GM21423 (cell line): ENCODE measurements at regions not wholly inside any gene's neighbourhood (a gene's known extent, or its start where the extent isn't known, plus 50 kb on each side); places are given as distances from the start of the nearest gene placed in this dataset.

Source experiments
- ATAC-seq: cut with Tn5 transposase; IDR thresholded peaks from one replicate; pipeline ENCODE4 v1.9.1; 2021; ENCODE audit warnings: mild to moderate bottlenecking, moderate library complexity; ENCODE audit not compliant: unreplicated experiment

DNA sequence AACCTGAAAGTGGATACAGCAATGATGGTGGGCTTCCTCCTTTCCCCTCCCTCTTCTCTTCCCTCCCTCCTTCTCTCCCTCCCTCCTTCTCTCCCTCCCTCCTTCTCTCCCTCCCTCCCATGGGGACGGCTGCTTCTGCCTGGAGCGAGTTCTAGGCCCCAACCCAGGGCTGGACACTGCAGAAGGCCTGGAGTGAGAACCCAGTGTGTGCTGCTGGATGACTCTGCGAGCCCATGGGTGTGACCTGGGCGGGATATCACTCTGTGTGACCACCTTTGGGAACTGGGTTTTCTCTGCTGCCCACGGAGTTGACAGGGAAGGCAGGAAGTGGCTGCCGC lies 242.6 kb upstream of the GSE1 start:
- ATAC-seq, result no peak

- no peak for ATAC-seq
Measured at GRCh38 chr16:85370881-85371651, 242.1 kb upstream of the GSE1 start.

DNA sequence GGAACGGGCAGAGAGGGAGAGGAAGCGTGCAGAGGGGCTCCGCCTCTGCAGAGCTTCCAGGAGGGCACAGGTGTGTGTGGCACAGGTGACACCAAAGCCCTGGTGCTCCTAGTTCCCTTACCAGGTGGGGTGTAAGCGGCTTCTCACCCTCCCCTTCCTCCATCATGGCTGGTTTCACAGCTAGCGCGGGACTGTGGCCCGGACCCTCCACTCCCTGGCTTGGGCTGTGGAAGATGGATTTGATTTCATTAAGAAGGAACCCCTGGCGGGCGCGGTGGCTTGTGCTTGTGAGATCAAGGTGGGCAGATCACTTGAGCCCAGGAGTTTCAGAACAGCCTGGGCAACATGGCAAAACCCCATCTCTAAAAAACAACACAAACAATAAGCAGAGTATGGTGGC lies 241.2 kb upstream of the GSE1 start:
- no peak for ATAC-seq

DNA sequence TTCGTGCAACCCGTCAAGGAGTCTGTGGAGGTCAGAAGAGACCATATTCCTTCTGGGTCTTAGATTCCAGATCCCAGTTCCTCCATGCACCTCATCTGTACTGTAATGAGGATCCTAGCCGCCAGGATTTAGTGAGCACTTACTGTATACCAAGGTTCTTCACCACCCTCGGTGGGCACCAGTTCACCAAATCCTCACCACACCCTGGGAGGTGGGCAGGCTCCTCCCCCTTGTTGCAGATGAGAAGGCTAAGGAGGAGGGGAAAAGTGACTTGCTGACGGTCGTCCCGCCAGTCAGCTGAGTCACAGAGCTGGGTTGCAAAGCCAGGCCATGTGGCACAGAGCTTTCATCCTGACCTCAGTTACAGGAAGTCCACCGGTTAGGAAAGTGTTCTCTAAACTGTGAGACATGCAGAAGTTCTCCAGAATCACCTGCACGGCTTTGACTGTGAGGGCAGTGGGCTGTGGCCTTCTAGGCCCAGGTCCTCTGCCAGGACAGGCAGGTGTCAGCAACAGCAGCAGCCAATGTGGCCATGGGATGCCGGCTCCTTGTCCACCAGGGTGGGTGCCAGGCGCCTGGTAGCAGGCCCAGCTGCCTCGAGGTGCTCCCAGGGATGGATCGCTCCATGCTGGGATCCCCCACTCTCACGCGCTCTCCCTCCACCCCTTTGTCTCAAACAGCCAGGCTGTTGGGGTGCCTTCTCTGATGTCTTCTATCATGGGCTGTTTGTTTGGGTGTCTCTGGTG lies 240.3 kb upstream of the GSE1 start:
- ATAC-seq, result no peak

DNA sequence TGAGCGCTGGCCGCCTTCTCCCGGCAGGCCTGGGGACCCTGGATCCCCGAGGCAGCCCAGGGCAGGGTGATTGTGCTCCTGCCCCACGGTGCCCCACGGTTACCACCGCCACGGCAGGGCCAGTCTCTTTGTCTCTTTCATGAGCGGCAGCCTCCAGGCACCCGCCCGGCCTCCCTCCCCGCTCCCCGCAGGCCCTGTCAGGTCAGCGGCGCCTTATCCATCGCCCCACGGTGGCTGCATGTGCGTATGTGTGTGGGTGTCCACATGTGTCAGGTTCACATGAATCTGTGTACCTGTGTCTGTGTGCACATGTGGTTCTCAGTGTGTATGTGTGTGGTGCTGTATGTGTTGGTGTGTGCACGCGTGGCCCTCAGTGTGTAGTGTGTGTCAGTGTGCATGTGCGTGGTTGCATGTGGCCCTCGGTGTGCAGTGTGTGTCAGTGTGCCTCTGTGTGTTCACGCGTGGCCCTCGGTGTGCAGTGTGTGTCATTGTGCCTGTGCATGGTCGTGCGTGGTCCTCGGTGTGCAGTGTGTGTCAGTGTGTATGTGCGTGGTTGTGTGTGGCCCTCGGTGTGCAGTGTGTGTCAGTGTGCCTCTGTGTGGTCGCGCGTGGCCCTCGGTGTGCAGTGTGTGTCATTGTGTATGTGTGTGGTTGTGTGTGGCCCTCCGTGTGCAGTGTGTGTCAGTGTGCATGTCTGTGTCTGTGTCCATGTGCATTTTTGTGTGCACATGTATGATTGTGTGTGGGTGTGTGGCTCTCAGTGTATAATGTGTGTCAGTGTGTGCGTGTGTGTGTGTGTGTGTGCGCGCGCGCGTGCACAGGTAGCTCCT lies 239.2 kb upstream of the GSE1 start:
- no peak for ATAC-seq

GRCh38 chr16:85374571-85374872 lies 238.6 kb upstream of the GSE1 start:
- no peak for ATAC-seq

DNA sequence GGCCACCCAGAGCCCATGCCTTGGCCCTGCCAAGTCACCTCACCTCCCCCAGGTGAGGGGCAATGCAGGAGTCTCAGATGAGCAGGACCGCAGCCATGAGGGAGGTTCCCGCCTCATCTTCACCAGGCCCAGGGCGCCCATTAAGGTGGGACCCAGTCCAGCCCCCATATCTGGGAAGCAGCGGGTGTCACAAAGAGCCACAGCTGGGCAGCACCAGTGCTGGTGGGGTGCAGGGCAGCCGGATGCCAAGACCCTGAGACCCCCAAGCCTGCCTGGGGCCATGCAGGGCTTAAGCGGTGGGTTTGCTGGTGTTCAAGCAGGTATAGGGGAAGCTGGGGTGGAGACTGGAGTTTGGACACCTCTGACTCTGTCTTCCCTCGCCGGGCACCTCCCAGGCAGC lies 237.8 kb upstream of the GSE1 start:
- no peak for ATAC-seq

- no peak for ATAC-seq
Measured at GRCh38 chr16:85376292-85377095, 236.6 kb upstream of the GSE1 start.

DNA sequence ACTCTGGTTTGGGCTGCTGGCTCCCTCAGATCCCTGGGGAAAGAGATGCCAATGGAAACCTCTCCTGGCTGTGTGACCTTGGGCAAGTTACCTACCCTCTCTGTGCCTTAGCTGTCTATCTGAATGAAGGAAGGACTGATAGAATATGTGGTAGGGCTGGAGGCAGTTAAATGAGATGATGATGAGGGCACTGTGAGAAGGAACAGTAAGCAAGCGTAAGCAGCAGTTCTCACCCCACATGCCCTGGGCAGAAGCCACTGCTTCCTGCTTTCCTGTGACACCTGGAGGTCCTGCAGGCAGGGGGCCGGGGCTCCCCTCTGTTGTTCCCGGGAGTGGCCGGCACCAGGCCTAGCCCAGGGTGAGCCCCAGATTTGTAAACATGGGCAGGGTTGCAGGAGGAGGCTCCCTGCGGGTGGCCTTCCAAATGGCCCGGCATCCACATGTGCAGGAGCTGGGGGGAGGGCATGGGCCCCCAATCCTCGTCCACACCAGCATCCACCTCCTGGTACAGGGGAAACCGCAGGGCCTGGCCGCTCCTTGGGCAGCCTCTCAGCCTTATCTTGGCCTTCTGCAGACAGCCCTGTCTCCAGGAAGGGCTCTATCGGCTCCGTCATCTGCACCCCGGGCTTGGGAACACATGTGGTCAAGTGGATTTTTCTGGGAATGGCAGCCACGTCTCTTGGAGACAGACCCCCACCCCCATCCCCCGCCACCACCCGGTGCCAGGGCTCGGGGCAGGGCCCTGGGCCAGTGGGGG lies 235.6 kb upstream of the GSE1 start:
- no peak for ATAC-seq

DNA sequence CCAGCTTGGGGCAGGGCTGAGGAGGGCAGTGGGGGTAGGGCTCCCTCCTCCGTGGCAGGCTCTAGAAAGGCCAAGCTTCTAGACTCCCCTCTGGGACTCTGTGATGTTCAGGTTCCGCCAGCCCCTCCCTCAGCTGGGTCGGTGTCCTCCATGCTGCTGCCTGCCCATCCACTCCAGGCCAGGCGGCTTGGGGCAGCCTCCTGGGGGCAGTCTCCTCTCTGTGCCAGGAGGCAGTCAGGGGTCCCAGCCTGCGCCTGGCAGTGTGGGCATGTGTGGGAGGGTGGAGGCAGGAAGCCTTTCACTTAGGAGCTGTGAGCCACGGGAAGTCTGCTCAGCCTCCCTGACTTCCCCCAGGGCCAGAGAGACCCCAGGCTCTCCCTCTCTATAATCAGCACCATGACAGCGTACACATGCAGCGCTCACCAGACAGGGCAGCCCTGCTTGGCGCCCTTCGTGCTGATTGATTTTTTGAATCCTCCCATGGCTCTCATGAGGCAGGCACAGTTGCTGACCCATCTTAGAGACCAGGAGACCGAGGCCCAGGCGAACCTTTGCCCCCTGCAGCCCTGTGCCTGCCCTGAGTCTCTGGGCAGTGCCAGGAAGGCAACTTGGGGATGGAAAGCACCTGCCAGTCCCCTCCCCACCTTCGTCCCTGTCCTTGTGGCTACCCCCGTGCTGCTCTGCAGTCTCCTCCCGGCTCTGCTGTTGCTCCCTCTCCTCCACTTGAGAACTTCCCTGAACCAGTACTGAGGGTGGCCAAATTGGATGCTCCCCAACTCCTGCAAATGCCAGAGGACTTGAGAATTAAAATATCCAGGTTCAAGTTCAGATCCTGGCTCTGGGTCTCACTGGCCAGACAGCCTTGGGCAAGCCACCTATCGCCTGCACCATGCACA lies 234.7 kb upstream of the GSE1 start:
- ATAC-seq, result no peak

- no peak for ATAC-seq
Measured at GRCh38 chr16:85379041-85380001, 233.8 kb upstream of the GSE1 start.

GRCh38 chr16:85380002-85380395 lies 233.1 kb upstream of the GSE1 start:
- no peak for ATAC-seq

DNA sequence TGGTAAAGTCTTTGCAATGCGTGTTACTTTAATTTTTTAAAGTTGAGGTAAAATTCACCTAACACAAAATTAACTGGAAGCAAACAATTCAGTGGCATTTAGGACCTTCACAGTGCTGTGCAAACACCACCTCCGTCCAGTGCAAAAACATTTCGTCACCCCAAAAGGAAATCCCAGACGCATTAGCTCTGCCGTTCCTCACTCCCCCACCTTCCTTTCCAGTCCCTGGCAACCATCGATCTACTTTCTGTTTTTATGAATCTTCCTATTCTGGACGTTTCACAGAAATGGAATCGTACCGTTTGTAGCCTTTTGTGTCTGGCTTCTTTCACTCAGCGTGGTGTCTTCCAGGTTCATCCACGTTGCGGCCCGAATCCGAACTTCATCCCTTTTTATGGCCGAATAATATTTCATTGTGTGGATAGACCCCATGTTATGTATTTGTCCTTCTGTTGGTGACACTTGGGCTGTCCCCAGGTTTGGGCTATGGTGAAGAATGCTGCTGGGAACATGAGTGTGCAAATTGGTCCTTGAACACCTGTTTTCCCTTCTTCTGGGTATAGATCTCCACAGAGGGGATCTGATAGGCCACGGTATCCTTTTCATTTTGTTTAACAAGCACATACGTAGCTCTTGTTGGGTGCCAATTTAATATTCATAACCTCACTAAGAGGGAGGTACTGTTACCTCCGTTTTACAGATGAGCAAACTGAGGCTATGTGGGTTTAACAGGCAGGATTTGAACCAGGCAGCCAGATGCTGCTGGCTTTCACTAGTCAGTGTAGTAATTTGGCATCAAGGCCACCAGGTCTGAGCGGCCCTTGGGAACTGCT lies 232.0 kb upstream of the GSE1 start:
- no peak for ATAC-seq

DNA sequence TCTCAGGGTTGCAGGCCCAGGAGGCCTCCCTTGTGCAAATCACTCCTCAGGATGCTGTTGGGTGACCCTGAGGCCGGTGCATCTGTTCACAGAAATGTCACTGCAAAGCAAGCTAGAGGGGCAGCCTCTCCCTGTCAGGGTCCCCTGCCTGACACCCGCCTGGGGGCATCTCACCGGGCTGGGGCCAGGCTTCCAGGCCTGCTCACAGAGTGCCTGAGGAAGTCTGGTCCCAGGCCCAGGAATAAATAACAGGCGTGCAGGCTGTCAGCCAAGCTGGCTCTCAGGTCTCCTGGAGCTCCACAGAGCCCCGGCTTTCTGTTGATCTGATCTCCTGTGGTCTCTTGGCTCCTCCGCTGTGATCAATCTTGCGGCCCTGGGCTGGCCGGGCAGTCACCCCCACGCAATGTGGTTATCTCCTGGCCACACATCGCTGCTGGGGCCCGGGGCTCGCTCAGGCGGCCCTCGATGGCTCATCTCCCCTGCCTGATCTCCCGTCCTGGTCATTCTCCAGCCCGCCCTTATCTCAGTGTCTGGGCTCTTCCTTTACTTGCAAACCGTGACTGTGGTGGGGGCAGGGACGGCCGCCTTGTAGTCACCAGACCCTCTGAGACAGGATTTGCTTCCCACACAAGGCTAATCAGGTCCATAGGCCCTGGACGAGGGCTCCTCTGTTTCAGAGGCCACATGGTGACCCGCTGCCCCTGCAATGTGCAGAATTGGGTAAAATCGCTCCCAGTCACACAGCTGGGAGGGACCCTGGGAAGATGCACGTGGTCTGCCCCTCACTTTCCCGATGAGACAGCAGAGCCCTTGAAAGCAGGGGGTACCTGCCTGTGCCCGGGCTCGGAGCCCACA lies 231.2 kb upstream of the GSE1 start:
- no peak for ATAC-seq

DNA sequence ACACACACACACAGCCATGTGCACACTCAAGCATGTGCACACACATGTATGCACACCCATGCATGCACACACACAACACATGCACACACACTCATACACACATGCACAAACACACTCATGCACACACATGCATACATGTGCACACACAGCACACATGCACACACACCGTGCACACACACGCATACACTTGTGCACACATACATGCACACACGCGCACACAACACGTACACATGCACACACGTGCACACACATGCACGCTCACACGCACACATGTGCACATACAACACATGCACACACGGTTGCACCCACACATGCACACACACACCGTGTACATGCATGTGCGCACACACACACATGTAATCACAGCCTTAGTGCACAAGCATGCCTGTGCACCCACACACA lies 230.4 kb upstream of the GSE1 start:
- no peak for ATAC-seq
